Keratinocyte (primary cell): ENCODE measurements at regions not wholly inside any gene's neighbourhood (a gene's known extent, or its start where the extent isn't known, plus 50 kb on each side); places are given as distances from the start of the nearest gene placed in this dataset.

ENCODE experiments used
- CTCF ChIP-seq, 3 experiments: IDR thresholded peaks in 1 of 3; conservative IDR thresholded peaks in 1 of 3; optimal IDR thresholded peaks in 1 of 3; 2 replicates in 2 of 3; 3 replicates in 1 of 3; pipeline versions ENCODE3 to v1.5.1; 2011; ENCODE audit warnings: low read length in 3 of 3, mild to moderate bottlenecking in 3 of 3, moderate library complexity in 2 of 3, control low read depth in 1 of 3, inconsistent platforms in 1 of 3; ENCODE audit not compliant: insufficient read depth in 2 of 3; ENCODE audit errors: extremely low read depth in 1 of 3
- EZH2 ChIP-seq: IDR thresholded peaks from one replicate; pipeline ENCODE4 v1.6.1; 2012; ENCODE audit warnings: inconsistent platforms, mild to moderate bottlenecking, low read length, moderate library complexity

GRCh38 chr4:18291256-18291655, 269.7 kb upstream of the LCORL start:
- TF ChIP-seq CTCF (optimal IDR thresholded peaks at IDR 0.05 in 1 of 3, IDR thresholded peaks at IDR 0.05 in 1 of 3, conservative IDR thresholded peaks at IDR 0.05 in 1 of 3; ENCODE audit: extremely low read depth in 1 of 3, insufficient read depth in 2 of 3, low read length in 3 of 3) (no peak), EZH2 (no peak)
